ENCODE measurements at regions not wholly inside any gene's neighbourhood (a gene's known extent, or its start where the extent isn't known, plus 50 kb on each side); places are given as distances from the start of the nearest gene placed in this dataset.
"Not testable (repeated sequence)": the region's sequence is repeated elsewhere in the genome, so short reads cannot be mapped to it uniquely, and the experiment has no call there.

- no peak for DNase-seq
These were observed 133.1 kb upstream of the NFIA start for GRCh38 chr1:60949154-60949825.

GRCh38 chr1:60948486-60948885 is 133.9 kb upstream of the NFIA start:
- no peak for DNase-seq

GRCh38 chr1:60947367-60947766 is 135.0 kb upstream of the NFIA start:
- DNase-seq: no peak

- no peak for DNase-seq
These were observed 139.3 kb upstream of the NFIA start for GRCh38 chr1:60942896-60943638.

GRCh38 chr1:60942291-60942690 is 140.1 kb upstream of the NFIA start:
- no peak for DNase-seq

- DNase-seq: not testable (repeated sequence)
These were observed 141.7 kb upstream of the NFIA start for GRCh38 chr1:60940685-60941084.

- DNase-seq: no peak
These were observed 144.6 kb upstream of the NFIA start for GRCh38 chr1:60937720-60938119.

- DNase-seq: no peak
These were observed 145.6 kb upstream of the NFIA start for GRCh38 chr1:60936591-60937342.

GRCh38 chr1:60936163-60936562 is 146.2 kb upstream of the NFIA start:
- peak; percentile 12 for DNase-seq

- DNase-seq: no peak
These were observed 146.7 kb upstream of the NFIA start for GRCh38 chr1:60935599-60936110.

GRCh38 chr1:60930130-60930529 is 152.2 kb upstream of the NFIA start:
- no peak for DNase-seq

- DNase-seq: no peak
These were observed 157.2 kb upstream of the NFIA start for GRCh38 chr1:60924964-60925798.

- no peak for DNase-seq
These were observed 158.2 kb upstream of the NFIA start for GRCh38 chr1:60924165-60924564.

- DNase-seq: no peak
These were observed 158.8 kb upstream of the NFIA start for GRCh38 chr1:60923389-60924087.

GRCh38 chr1:60922304-60922703 is 160.1 kb upstream of the NFIA start:
- DNase-seq: no peak

GRCh38 chr1:60921175-60921574 is 161.2 kb upstream of the NFIA start:
- no peak for DNase-seq

- DNase-seq: no peak
These were observed 161.8 kb upstream of the NFIA start for GRCh38 chr1:60920561-60920960.

GRCh38 chr1:60918867-60919266 is 163.5 kb upstream of the NFIA start:
- no peak for DNase-seq

- no peak for DNase-seq
These were observed 165.5 kb upstream of the NFIA start for GRCh38 chr1:60916906-60917305.

- no peak for DNase-seq
These were observed 166.2 kb upstream of the NFIA start for GRCh38 chr1:60916199-60916598.

- DNase-seq: no peak
These were observed 166.9 kb upstream of the NFIA start for GRCh38 chr1:60915441-60915840.

GRCh38 chr1:60914982-60915381 is 167.4 kb upstream of the NFIA start:
- DNase-seq: no peak
